PC-3 (cell line): ENCODE measurements at regions not wholly inside any gene's neighbourhood (a gene's known extent, or its start where the extent isn't known, plus 50 kb on each side); places are given as distances from the start of the nearest gene placed in this dataset.

Experiments
- ATAC-seq: fragments of 200-7000 bp; cut with Tn5 transposase; 2 replicates; pipeline ENCODE4 v1.9.1; 2020; ENCODE audit warnings: mild to moderate bottlenecking, moderate library complexity
- BruUV-seq: library from RNA; stranded (reverse); fragments of 400-500 nt; replicated peaks from 2 replicates; lab custom pipeline; 2021; lab: Mats Ljungman, UMichigan
- CTCF ChIA-PET: fragments of 300-600 bp; sonication (Branson Sonifier 250); formaldehyde crosslinking; loops from one replicate; lab custom pipeline; 2022; ENCODE audit warnings: antibody characterized with exemption; lab: Charles Lee
- POLR2A ChIA-PET: fragments of 300-600 bp; sonication (Branson Sonifier 250); formaldehyde crosslinking; loops from one replicate; lab custom pipeline; 2022; ENCODE audit warnings: antibody characterized with exemption; ENCODE audit not compliant: unreplicated experiment; lab: Charles Lee
- DNase-seq: peaks from one replicate; pipeline ENCODE4 v3.0.0-alpha.2; 2015
- H2AFZ ChIP-seq: fragments of 300-600 bp; sonication (generic); 2 replicates; pipeline ENCODE4 v1.6.0; 2016; ENCODE audit warnings: antibody characterized with exemption, low read length
- H3F3A ChIP-seq: fragments of 300-600 bp; sonication (generic); one replicate; pipeline ENCODE4 v1.6.0; 2017; ENCODE audit warnings: antibody characterized with exemption, low read length, control low read depth, mild to moderate bottlenecking; ENCODE audit not compliant: unreplicated experiment
- H3K27ac ChIP-seq: fragments of 300-600 bp; sonication (generic); 2 replicates; pipeline ENCODE4 v1.5.1; 2016; ENCODE audit warnings: mild to moderate bottlenecking, low read length
- H3K27me3 ChIP-seq: fragments of 300-600 bp; sonication (generic); 2 replicates; pipeline ENCODE4 v1.6.1; 2016; ENCODE audit warnings: low read length, mixed read lengths
- H3K36me3 ChIP-seq: fragments of 300-600 bp; sonication (generic); 2 replicates; pipeline ENCODE4 v1.6.1; 2016; ENCODE audit warnings: low read depth, mixed run types, low read length, mixed read lengths
- H3K4me1 ChIP-seq: fragments of 300-600 bp; sonication (generic); 2 replicates; pipeline ENCODE4 v1.5.1; 2016; ENCODE audit warnings: low read length; ENCODE audit not compliant: insufficient read depth
- H3K4me2 ChIP-seq: fragments of 300-600 bp; sonication (generic); 2 replicates; pipeline ENCODE4 v1.6.0; 2016; ENCODE audit warnings: low read length
- H3K4me3 ChIP-seq: fragments of 300-600 bp; sonication (generic); 2 replicates; pipeline ENCODE4 v1.5.1; 2016; ENCODE audit warnings: mild to moderate bottlenecking, low read length, mixed read lengths
- H3K79me2 ChIP-seq: fragments of 300-600 bp; sonication (generic); 2 replicates; pipeline ENCODE4 v1.6.1; 2017; ENCODE audit warnings: low read length, mixed read lengths
- H3K9ac ChIP-seq: fragments of 300-600 bp; sonication (generic); 2 replicates; pipeline ENCODE4 v1.6.0; 2016; ENCODE audit warnings: mild to moderate bottlenecking, low read length
- H3K9me2 ChIP-seq: fragments of 300-600 bp; sonication (generic); replicated peaks from 2 replicates; pipeline ENCODE4 v1.6.1; 2016; ENCODE audit warnings: mixed run types, low read length, mixed read lengths
- H3K9me3 ChIP-seq: fragments of 300-600 bp; sonication (generic); 2 replicates; pipeline ENCODE4 v1.6.1; 2016; ENCODE audit warnings: low read length, mixed read lengths
- H4K20me1 ChIP-seq: fragments of 300-600 bp; sonication (generic); 2 replicates; pipeline ENCODE4 v1.6.1; 2016; ENCODE audit warnings: low read length, mixed read lengths
- CTCF ChIP-seq: fragments of 300-600 bp; sonication (generic); conservative IDR thresholded peaks from 2 replicates; pipeline ENCODE4 v1.5.1; 2017; ENCODE audit warnings: antibody characterized with exemption, low read depth, mild to moderate bottlenecking, low read length
- EZH2 ChIP-seq: fragments of 300-600 bp; sonication (generic); IDR thresholded peaks from one replicate; pipeline ENCODE4 v1.6.1; 2017; ENCODE audit warnings: antibody characterized with exemption, mild to moderate bottlenecking, low read length; ENCODE audit not compliant: unreplicated experiment
- EZH2phosphoT487 ChIP-seq: fragments of 300-600 bp; sonication (generic); IDR thresholded peaks from 2 replicates; pipeline ENCODE4 v1.6.1; 2018; ENCODE audit warnings: mild to moderate bottlenecking, antibody characterized with exemption, low read length, borderline replicate concordance
- intact Hi-C: fragments of 100-400 bp; cut with micrococcal nuclease; formaldehyde crosslinking; loops from 2 replicates; pipeline ENCODE4 v1.9.0; 2023

- no peaks in the 10 kb centered on the region for H3K79me2 ChIP-seq
- H3K9me3 ChIP-seq = peaks cover 3% of the 10 kb centered on the region; the same call in 1 of the 2 replicates
- H3K27me3 ChIP-seq = no peaks in the 10 kb centered on the region
- H3K4me3 ChIP-seq = no peak overlapping the region
- intact Hi-C loops = no loop called here
- no TSS peak for BruUV-seq
- H3K4me1 ChIP-seq = no peaks in the 10 kb centered on the region
- POLR2A ChIA-PET = no interaction called here
- H3K9ac ChIP-seq = no peak overlapping the region
- no peaks in the 10 kb centered on the region for H3F3A ChIP-seq
- CTCF ChIA-PET = no interaction called here
- H3K9me2 ChIP-seq = no peaks in the 10 kb centered on the region
- no peaks in the 10 kb centered on the region for H4K20me1 ChIP-seq
- no peak for ATAC-seq
- no peak overlapping the region for H3K27ac ChIP-seq
- H3K36me3 ChIP-seq = no peaks in the 10 kb centered on the region
- no peak for DNase-seq
- TF ChIP-seq EZH2 (no peak), EZH2phosphoT487 (no peak)
- H3K4me2 ChIP-seq = no peak overlapping the region
- no peak overlapping the region for H2AFZ ChIP-seq
Measured at GRCh38 chrX:121802881-121803412, 755.5 kb downstream of the GLUD2 start.

DNA sequence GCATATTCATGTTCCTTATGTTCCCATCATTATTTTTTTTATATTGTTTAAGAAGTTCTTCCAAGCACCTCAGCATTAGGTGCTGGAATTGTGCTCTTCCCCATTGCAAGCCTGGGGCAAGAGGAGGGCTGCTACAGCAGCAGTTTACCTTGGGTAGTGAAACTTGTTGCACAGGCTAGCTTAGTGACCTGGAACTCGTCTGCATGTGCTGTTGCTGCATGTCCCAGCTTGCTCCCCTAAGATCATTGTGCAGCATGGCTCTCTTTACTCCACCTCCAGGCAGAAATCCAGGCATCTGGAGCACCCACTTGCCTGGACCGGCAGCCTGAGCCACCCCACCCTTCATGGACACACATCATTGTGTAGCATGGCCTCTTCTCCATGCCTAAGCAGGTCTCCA lies 776.0 kb downstream of the GLUD2 start:
- POLR2A ChIA-PET = no interaction called here

GRCh38 chrX:121831601-121832000 lies 784.2 kb downstream of the GLUD2 start:
- Histone ChIP-seq H3K4me3 (no peak overlapping the region), H2AFZ (no peak overlapping the region), H3K9me2 (no peaks in the 10 kb centered on the region), H4K20me1 (no peaks in the 10 kb centered on the region), H3F3A (no peaks in the 10 kb centered on the region), H3K27ac (no peak overlapping the region), H3K4me2 (no peak overlapping the region), H3K4me1 (no peaks in the 10 kb centered on the region), H3K79me2 (no peaks in the 10 kb centered on the region), H3K9ac (no peak overlapping the region), H3K36me3 (no peaks in the 10 kb centered on the region), H3K9me3 (no peaks in the 10 kb centered on the region), H3K27me3 (no peaks in the 10 kb centered on the region)
- ChIA-PET CTCF (no interaction called here), POLR2A (no interaction called here)
- DNase-seq (no peak), ATAC-seq (no peak)
- BruUV-seq = no TSS peak
- intact Hi-C loops = no loop called here
- TF ChIP-seq CTCF (no peak), EZH2 (no peak)

More for the DNA sequence above, 776.0 kb downstream of the GLUD2 start:
- CTCF ChIA-PET = no interaction called here
- no peaks in the 10 kb centered on the region for H3K79me2 ChIP-seq
- intact Hi-C loops = no loop called here
- H3K4me3 ChIP-seq = no peak overlapping the region
- DNase-seq (no peak), ATAC-seq (no peak)
- no peak for TF ChIP-seq EZH2
- TF ChIP-seq CTCF = no peak
- no peak for TF ChIP-seq EZH2phosphoT487
- H3K36me3 ChIP-seq = no peaks in the 10 kb centered on the region
- H3K4me1 ChIP-seq = no peaks in the 10 kb centered on the region
- BruUV-seq = no TSS peak
- no peaks in the 10 kb centered on the region for H4K20me1 ChIP-seq
- H3K4me2 ChIP-seq = no peak overlapping the region
- H3K27ac ChIP-seq = no peak overlapping the region
- no peaks in the 10 kb centered on the region for H3K27me3 ChIP-seq
- no peak overlapping the region for H3K9ac ChIP-seq
- no peaks in the 10 kb centered on the region for H3F3A ChIP-seq
- no peaks in the 10 kb centered on the region for H3K9me2 ChIP-seq
- H3K9me3 ChIP-seq = no peaks in the 10 kb centered on the region
- no peak overlapping the region for H2AFZ ChIP-seq
